Endothelial cell of umbilical vein (primary cell): ENCODE measurements at regions not wholly inside any gene's neighbourhood (a gene's known extent, or its start where the extent isn't known, plus 50 kb on each side); places are given as distances from the start of the nearest gene placed in this dataset.

Experiments used
- BruUV-seq: library from RNA; stranded (reverse); fragments of 400-500 nt; replicated peaks from 2 replicates; lab custom pipeline; 2021; lab: Mats Ljungman, UMichigan
- CTCF ChIA-PET: fragments of 300-600, 350-600 bp; sonication (Branson Sonifier 250); formaldehyde crosslinking; loops from one replicate; lab custom pipeline; 2021; ENCODE audit warnings: antibody characterized with exemption, inconsistent platforms; lab: Charles Lee
- POLR2A ChIA-PET: fragments of 300-600, 350-600 bp; sonication (Branson Sonifier 250); formaldehyde crosslinking; loops from one replicate; lab custom pipeline; 2021; ENCODE audit warnings: antibody characterized with exemption, inconsistent platforms; lab: Charles Lee
- DNase-seq: peaks from one replicate; pipeline ENCODE4 v3.0.0-alpha.2; 2011; ENCODE audit warnings: low read depth, low spot score
- FAIRE-seq: peaks from 2 replicates; lab custom pipeline; 2011; peaks lifted over from hg19 to GRCh38; lab: Jason Lieb, UNC
- H2AFZ ChIP-seq: 2 replicates; pipeline ENCODE4 v1.6.0; 2012; ENCODE audit warnings: low read depth, low read length, control low read depth, inconsistent platforms
- H3K27ac ChIP-seq: 2 replicates; pipeline ENCODE4 v1.5.1; 2011; ENCODE audit warnings: low read depth, mild to moderate bottlenecking, control low read depth, low read length, moderate library complexity; ENCODE audit not compliant: insufficient read depth
- H3K27me3 ChIP-seq, 2 experiments: 2 replicates each; pipeline versions ENCODE4 v1.6.0 to v1.6.1; 2011; ENCODE audit warnings: low read length in 2 of 2, mixed read lengths in 1 of 2; ENCODE audit not compliant: control insufficient read depth in 2 of 2, insufficient read depth in 2 of 2
- H3K36me3 ChIP-seq, 2 experiments: 2 replicates in 1 of 2; 3 replicates in 1 of 2; pipeline ENCODE4 v1.5.1; 2011; ENCODE audit warnings: low read length in 2 of 2, mild to moderate bottlenecking in 1 of 2, moderate library complexity in 1 of 2; ENCODE audit not compliant: control insufficient read depth in 2 of 2, insufficient read depth in 2 of 2; ENCODE audit errors: extremely low read depth in 1 of 2
- H3K4me1 ChIP-seq: 3 replicates; pipeline ENCODE4 v1.5.1; 2011; ENCODE audit warnings: mild to moderate bottlenecking, low read length; ENCODE audit not compliant: control insufficient read depth, insufficient read depth; ENCODE audit errors: extremely low read depth
- H3K4me2 ChIP-seq: 2 replicates; pipeline ENCODE4 v1.6.1; 2011; ENCODE audit warnings: low read length, control low read depth, mixed read lengths; ENCODE audit not compliant: insufficient read depth
- H3K4me3 ChIP-seq, 3 experiments: fragments of 200-600 bp in 1 of 3; sonication (generic), shearing (Covaris generic) in 1 of 3; replicated peaks in 1 of 3; 2 replicates each; pipeline ENCODE4 v1.5.1; 2011 to 2016; ENCODE audit warnings: control low read depth in 3 of 3, low read length in 3 of 3, mild to moderate bottlenecking in 2 of 3, inconsistent platforms in 1 of 3, low read depth in 1 of 3, moderate library complexity in 1 of 3; ENCODE audit not compliant: insufficient read depth in 1 of 3
- H3K79me2 ChIP-seq: 2 replicates; pipeline ENCODE4 v1.6.0; 2012; ENCODE audit warnings: low read length, inconsistent platforms; ENCODE audit not compliant: control insufficient read depth, insufficient read depth
- H3K9ac ChIP-seq: replicated peaks from 2 replicates; pipeline ENCODE3; 2011; ENCODE audit warnings: low read length, control low read depth; ENCODE audit not compliant: insufficient read depth; ENCODE audit errors: extremely low read depth
- H3K9me1 ChIP-seq: replicated peaks from 3 replicates; pipeline ENCODE4 v1.6.0; 2011; ENCODE audit warnings: mild to moderate bottlenecking, low read length; ENCODE audit not compliant: control insufficient read depth, insufficient read depth; ENCODE audit errors: extremely low read depth
- H3K9me3 ChIP-seq: replicated peaks from 2 replicates; pipeline ENCODE4 v1.5.1; 2012; ENCODE audit warnings: low read length, inconsistent platforms; ENCODE audit not compliant: control insufficient read depth, insufficient read depth
- H4K20me1 ChIP-seq: replicated peaks from 2 replicates; pipeline ENCODE3; 2011; ENCODE audit warnings: mild to moderate bottlenecking, low read length; ENCODE audit not compliant: control insufficient read depth, insufficient read depth; ENCODE audit errors: extremely low read depth
- EZH2 ChIP-seq: IDR thresholded peaks from 2 replicates; pipeline ENCODE4 v1.6.1; 2012; ENCODE audit warnings: borderline replicate concordance, low read depth, mild to moderate bottlenecking, moderate library complexity, low read length, inconsistent platforms; ENCODE audit not compliant: severe bottlenecking
- FOS ChIP-seq: IDR thresholded peaks from 2 replicates; pipeline ENCODE4 v1.6.1; 2011; ENCODE audit warnings: mild to moderate bottlenecking, low read length, moderate library complexity, borderline replicate concordance; ENCODE audit not compliant: insufficient read depth
- GATA2 ChIP-seq: IDR thresholded peaks from 2 replicates; pipeline ENCODE4 v1.7.0; 2011; ENCODE audit warnings: low read depth, mild to moderate bottlenecking, moderate library complexity, mixed read lengths, low read length; ENCODE audit not compliant: insufficient read length, insufficient read depth
- JUN ChIP-seq: IDR thresholded peaks from 2 replicates; pipeline ENCODE4 v1.6.1; 2011; ENCODE audit warnings: borderline replicate concordance, low read depth; ENCODE audit not compliant: insufficient read length, insufficient read depth
- MYC ChIP-seq: IDR thresholded peaks from one replicate; pipeline ENCODE4 v1.6.1; 2011; ENCODE audit warnings: mild to moderate bottlenecking, low read depth, low read length
- POLR2A ChIP-seq: IDR thresholded peaks from 2 replicates; pipeline ENCODE4 v1.6.1; 2012; ENCODE audit warnings: low read depth, mild to moderate bottlenecking, control low read depth, low read length
- POLR2AphosphoS5 ChIP-seq: IDR thresholded peaks from 2 replicates; pipeline ENCODE4 v1.6.1; 2012; ENCODE audit warnings: low read depth, mild to moderate bottlenecking, control low read depth, low read length, moderate library complexity; ENCODE audit not compliant: insufficient read depth
- dilution Hi-C: fragments of 300-500 bp; cut with MboI; formaldehyde crosslinking; loops from one replicate; pipeline ENCODE4 v1.15.0; 2019; ENCODE audit warnings: low sequenced_read_pairs; ENCODE audit not compliant: extremely low pct_ligation_motif_present
- intact Hi-C: fragments of 100-400 bp; cut with micrococcal nuclease; formaldehyde crosslinking; loops from one replicate; pipeline ENCODE4 v1.10.0; 2022
- TF ChIP-seq, protein P1 (sequence below), 2 donors: IDR thresholded peaks; 1 replicate in 1 of 2; 2 replicates in 1 of 2; pipeline ENCODE4 v1.5.1; 2011; ENCODE audit warnings: low read length in 2 of 2, mild to moderate bottlenecking in 2 of 2, moderate library complexity in 2 of 2, control low read depth in 1 of 2, inconsistent platforms in 1 of 2, low read depth in 1 of 2; ENCODE audit not compliant: insufficient read depth in 1 of 2; ENCODE audit errors: extremely low read depth in 1 of 2
- TF ChIP-seq, protein P2 (sequence below): IDR thresholded peaks from 2 replicates; pipeline ENCODE4 v1.6.1; 2011; ENCODE audit not compliant: insufficient read depth, insufficient read length

DNA sequence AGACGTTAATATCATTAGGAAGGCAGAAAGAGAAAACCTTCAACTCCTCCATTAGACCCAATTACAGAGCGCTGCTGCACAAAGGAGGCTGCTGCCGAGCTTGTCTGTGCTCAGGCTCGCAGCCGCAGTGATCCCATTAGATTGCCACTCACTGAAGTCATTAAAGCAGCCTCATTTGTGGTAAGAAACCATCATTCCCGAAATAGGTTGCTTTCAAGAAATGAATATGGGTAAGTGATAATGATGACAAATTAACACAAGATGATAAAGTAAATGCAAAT is 137.2 kb downstream of the CAVIN4 start:
- no peak for TF ChIP-seq POLR2AphosphoS5
- no peak for TF ChIP-seq POLR2A
- TF ChIP-seq JUN: no peak
- TF ChIP-seq, protein P1, sequence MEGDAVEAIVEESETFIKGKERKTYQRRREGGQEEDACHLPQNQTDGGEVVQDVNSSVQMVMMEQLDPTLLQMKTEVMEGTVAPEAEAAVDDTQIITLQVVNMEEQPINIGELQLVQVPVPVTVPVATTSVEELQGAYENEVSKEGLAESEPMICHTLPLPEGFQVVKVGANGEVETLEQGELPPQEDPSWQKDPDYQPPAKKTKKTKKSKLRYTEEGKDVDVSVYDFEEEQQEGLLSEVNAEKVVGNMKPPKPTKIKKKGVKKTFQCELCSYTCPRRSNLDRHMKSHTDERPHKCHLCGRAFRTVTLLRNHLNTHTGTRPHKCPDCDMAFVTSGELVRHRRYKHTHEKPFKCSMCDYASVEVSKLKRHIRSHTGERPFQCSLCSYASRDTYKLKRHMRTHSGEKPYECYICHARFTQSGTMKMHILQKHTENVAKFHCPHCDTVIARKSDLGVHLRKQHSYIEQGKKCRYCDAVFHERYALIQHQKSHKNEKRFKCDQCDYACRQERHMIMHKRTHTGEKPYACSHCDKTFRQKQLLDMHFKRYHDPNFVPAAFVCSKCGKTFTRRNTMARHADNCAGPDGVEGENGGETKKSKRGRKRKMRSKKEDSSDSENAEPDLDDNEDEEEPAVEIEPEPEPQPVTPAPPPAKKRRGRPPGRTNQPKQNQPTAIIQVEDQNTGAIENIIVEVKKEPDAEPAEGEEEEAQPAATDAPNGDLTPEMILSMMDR (IDR thresholded peaks at IDR 0.05; ENCODE audit: extremely low read depth in 1 of 2, insufficient read depth in 1 of 2, low read depth in 1 of 2, low read length in 2 of 2): no peak
- no peak for TF ChIP-seq MYC
- no peak for TF ChIP-seq EZH2
- TF ChIP-seq, protein P2, sequence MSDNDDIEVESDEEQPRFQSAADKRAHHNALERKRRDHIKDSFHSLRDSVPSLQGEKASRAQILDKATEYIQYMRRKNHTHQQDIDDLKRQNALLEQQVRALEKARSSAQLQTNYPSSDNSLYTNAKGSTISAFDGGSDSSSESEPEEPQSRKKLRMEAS: no peak
- TF ChIP-seq GATA2: no peak
- no peak for TF ChIP-seq FOS
- Histone ChIP-seq H2AFZ (no peak overlapping the region), H3K9ac (no peak overlapping the region), H3K4me2 (no peak overlapping the region), H3K79me2 (no peaks in the 10 kb centered on the region), H3K36me3 (no peaks in the 10 kb centered on the region), H3K4me3 (no peak overlapping the region), H3K27me3 (no peaks in the 10 kb centered on the region), H3K27ac (no peak overlapping the region), H4K20me1 (no peaks in the 10 kb centered on the region), H3K4me1 (no peaks in the 10 kb centered on the region), H3K9me1 (no peaks in the 10 kb centered on the region), H3K9me3 (no peaks in the 10 kb centered on the region)
- no TSS peak for BruUV-seq
- CTCF ChIA-PET: interaction anchor here (0.7 to 8.8 kb wide), 10 partner anchors 12 to 814 kb away, joined by 3 to 158 read pairs (median 8); no protein-coding TSS in a partner anchor
- DNase-seq (no peak), FAIRE-seq (no peak)
- dilution Hi-C loops (no loop called here), intact Hi-C loops (loop anchor here (2.0 kb wide), 1 partner anchor 674 kb away; no protein-coding TSS in a partner anchor)
- POLR2A ChIA-PET: no interaction called here
